Ishikawa (cell line): ENCODE measurements at regions not wholly inside any gene's neighbourhood (a gene's known extent, or its start where the extent isn't known, plus 50 kb on each side); places are given as distances from the start of the nearest gene placed in this dataset.

Experiments used
- CREB1 ChIP-seq: IDR thresholded peaks from 2 replicates; pipeline ENCODE4 v1.6.1; 2012; ENCODE audit warnings: low read depth
- TAF1 ChIP-seq: IDR thresholded peaks from 2 replicates; pipeline ENCODE4 v1.6.1; 2012; ENCODE audit warnings: low read depth, mild to moderate bottlenecking

DNA sequence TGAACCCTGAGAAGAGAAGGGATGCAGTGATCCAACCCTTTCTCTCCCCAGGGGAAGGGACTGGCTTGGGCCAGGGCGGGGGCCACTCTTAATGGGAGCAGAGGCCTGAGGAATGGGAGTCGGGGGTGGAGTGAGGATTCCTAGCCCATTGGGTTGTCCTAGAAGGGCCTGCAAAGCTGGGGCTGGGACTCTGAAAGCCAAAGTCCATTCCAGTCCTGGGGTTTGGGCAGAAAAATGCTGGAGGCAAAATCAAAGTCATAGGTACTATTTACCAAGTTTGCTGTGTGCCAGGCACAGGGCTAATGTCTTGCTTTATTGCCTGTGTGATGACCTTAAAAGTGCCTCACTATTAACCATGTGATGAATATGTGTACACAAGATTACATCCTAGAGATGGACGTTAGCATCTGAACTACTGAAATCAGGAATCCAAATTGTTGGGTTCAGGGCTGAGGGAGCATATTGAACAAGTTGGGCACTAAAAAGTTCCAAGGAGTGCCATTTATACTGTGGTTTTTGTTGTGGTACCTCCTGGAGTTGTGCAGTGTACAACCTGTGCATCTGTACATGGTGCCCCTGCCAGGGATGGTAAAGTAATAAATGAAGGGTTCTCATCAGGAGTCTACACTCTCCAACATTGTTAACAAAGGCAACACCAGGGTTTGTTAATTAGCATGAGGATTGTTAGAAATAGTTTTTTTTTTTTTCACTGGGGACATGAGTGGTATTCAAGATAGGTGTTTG, 84.4 kb upstream of the NKD1 start:
- TF ChIP-seq TAF1: no peak
- TF ChIP-seq CREB1: no peak
